Parathyroid adenoma (tissue), 2 donors: ENCODE measurements at regions not wholly inside any gene's neighbourhood (a gene's known extent, or its start where the extent isn't known, plus 50 kb on each side); places are given as distances from the start of the nearest gene placed in this dataset.
"Not testable (repeated sequence)": the region's sequence is repeated elsewhere in the genome, so short reads cannot be mapped to it uniquely, and the experiment has no call there.

ENCODE experiments used
- H2AFZ ChIP-seq: fragments of 300-600 bp; sonication (generic); one replicate; pipeline ENCODE4 v1.7.0; 2017; ENCODE audit warnings: antibody characterized with exemption, mild to moderate bottlenecking
- H3K27ac ChIP-seq: fragments of 300-600 bp; sonication (generic); one replicate; pipeline ENCODE4 v1.7.0; 2017
- H3K27me3 ChIP-seq: fragments of 300-600 bp; sonication (generic); one replicate; pipeline ENCODE4 v1.7.0; 2017; ENCODE audit warnings: low read length; ENCODE audit not compliant: control insufficient read depth, insufficient read depth
- H3K36me3 ChIP-seq: fragments of 300-600 bp; sonication (generic); one replicate; pipeline ENCODE4 v1.7.0; 2017; ENCODE audit warnings: low read length; ENCODE audit not compliant: control insufficient read depth, insufficient read depth
- H3K4me1 ChIP-seq: fragments of 300-600 bp; sonication (generic); one replicate; pipeline ENCODE4 v1.7.0; 2017; ENCODE audit warnings: control low read depth
- H3K4me2 ChIP-seq: fragments of 300-600 bp; sonication (generic); one replicate; pipeline ENCODE4 v1.7.0; 2017; ENCODE audit warnings: low read length
- H3K4me3 ChIP-seq: fragments of 300-600 bp; sonication (generic); one replicate; pipeline ENCODE4 v1.7.0; 2017; ENCODE audit warnings: low read depth, low read length
- H3K79me2 ChIP-seq: fragments of 300-600 bp; sonication (generic); one replicate; pipeline ENCODE4 v1.7.0; 2017; ENCODE audit warnings: control low read depth
- H3K9ac ChIP-seq: fragments of 300-600 bp; sonication (generic); one replicate; pipeline ENCODE4 v1.7.0; 2017; ENCODE audit warnings: mild to moderate bottlenecking
- H3K9me3 ChIP-seq: fragments of 300-600 bp; sonication (generic); one replicate; pipeline ENCODE4 v1.7.0; 2017; ENCODE audit warnings: low read length; ENCODE audit not compliant: control insufficient read depth
- CTCF ChIP-seq: fragments of 300-600 bp; sonication (generic); IDR thresholded peaks from one replicate; pipeline ENCODE4 v1.7.0; 2017; ENCODE audit warnings: antibody characterized with exemption, mild to moderate bottlenecking
- donor health status: primary hyperparathyroidism.

DNA sequence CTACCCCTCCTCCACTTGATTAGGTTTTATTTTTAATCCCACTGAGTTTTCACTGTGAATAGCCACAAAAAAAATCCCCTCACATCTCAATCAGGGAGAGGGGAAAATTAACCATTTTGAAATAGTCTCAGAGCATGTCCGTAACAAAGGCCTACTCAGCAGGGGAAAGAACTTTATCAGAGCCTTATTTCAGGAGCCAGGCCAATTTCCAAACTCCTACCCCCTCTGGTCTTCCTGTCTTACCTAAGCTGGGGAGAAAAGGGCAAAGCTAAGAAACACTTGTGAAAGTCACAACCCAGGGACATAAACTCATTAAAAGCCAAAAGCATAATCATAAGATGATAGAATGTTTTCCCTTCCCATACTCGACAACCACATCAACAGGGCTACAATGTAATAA is 260.3 kb upstream of the DIO3 start:
- H3K36me3 ChIP-seq = no peaks in the 10 kb centered on the region
- no peaks in the 10 kb centered on the region for H3K27me3 ChIP-seq
- no peaks in the 10 kb centered on the region for H3K79me2 ChIP-seq
- H3K4me1 ChIP-seq = no peaks in the 10 kb centered on the region
- H3K4me3 ChIP-seq = no peak overlapping the region
- no peak overlapping the region for H3K9ac ChIP-seq
- no peak overlapping the region for H3K4me2 ChIP-seq
- no peak overlapping the region for H2AFZ ChIP-seq
- no peak for TF ChIP-seq CTCF
- H3K9me3 ChIP-seq = no peaks in the 10 kb centered on the region
- no peak overlapping the region for H3K27ac ChIP-seq

DNA sequence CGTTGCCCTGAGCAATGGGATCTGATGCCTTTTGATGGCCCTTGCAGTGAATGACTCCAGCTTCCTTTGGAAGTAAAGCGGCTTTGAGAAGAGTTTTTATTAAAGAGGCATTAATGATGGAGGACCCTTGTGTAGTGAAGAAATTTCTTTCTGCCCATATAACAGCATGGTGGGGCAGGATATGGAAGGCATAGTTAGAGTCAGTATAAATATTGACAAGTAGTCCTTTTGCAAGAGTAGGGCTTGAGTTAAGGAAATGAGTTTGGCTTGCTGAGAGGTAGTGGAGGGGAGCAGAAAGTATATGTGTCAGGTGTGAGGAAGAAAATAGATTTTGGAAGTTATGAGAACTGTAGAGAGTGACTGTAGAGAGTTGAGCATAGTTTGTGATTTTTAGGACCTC is 254.1 kb upstream of the DIO3 start:
- not testable (repeated sequence) for H3K4me3 ChIP-seq, H3K9me3 ChIP-seq, H3K27ac ChIP-seq, H2AFZ ChIP-seq, H3K4me1 ChIP-seq, H3K27me3 ChIP-seq, H3K4me2 ChIP-seq, H3K79me2 ChIP-seq, H3K36me3 ChIP-seq, H3K9ac ChIP-seq

- not testable (repeated sequence) for H3K4me2 ChIP-seq, H3K79me2 ChIP-seq, H3K36me3 ChIP-seq, H3K9me3 ChIP-seq, H3K27ac ChIP-seq, H3K27me3 ChIP-seq, H2AFZ ChIP-seq, H3K4me3 ChIP-seq, H3K4me1 ChIP-seq, H3K9ac ChIP-seq
These were observed 250.1 kb upstream of the DIO3 start for GRCh38 chr14:101311186-101311585.

- Histone ChIP-seq H3K9ac (no peak overlapping the region), H3K4me2 (no peak overlapping the region), H3K36me3 (no peaks in the 10 kb centered on the region), H3K4me1 (no peaks in the 10 kb centered on the region), H2AFZ (no peak overlapping the region), H3K4me3 (no peak overlapping the region), H3K79me2 (no peaks in the 10 kb centered on the region), H3K27me3 (no peaks in the 10 kb centered on the region), H3K27ac (no peak overlapping the region), H3K9me3 (no peaks in the 10 kb centered on the region)
- no peak for TF ChIP-seq CTCF
These were observed 248.0 kb upstream of the DIO3 start for GRCh38 chr14:101313268-101313667.

GRCh38 chr14:101315802-101316296 is 245.4 kb upstream of the DIO3 start:
- Histone ChIP-seq H3K9ac (no peak overlapping the region), H3K79me2 (no peaks in the 10 kb centered on the region), H3K9me3 (no peaks in the 10 kb centered on the region), H3K4me2 (no peak overlapping the region), H3K36me3 (no peaks in the 10 kb centered on the region), H3K4me3 (no peak overlapping the region), H2AFZ (no peak overlapping the region), H3K27ac (no peak overlapping the region), H3K4me1 (no peaks in the 10 kb centered on the region), H3K27me3 (no peaks in the 10 kb centered on the region)
- no peak for TF ChIP-seq CTCF

GRCh38 chr14:101318271-101318670 is 243.0 kb upstream of the DIO3 start:
- no peaks in the 10 kb centered on the region for H3K4me1 ChIP-seq
- no peak overlapping the region for H3K9ac ChIP-seq
- no peaks in the 10 kb centered on the region for H3K27me3 ChIP-seq
- no peak overlapping the region for H2AFZ ChIP-seq
- H3K36me3 ChIP-seq = no peaks in the 10 kb centered on the region
- H3K79me2 ChIP-seq = no peaks in the 10 kb centered on the region
- H3K4me2 ChIP-seq = no peak overlapping the region
- H3K9me3 ChIP-seq = no peaks in the 10 kb centered on the region
- no peak overlapping the region for H3K4me3 ChIP-seq
- no peak overlapping the region for H3K27ac ChIP-seq
- no peak for TF ChIP-seq CTCF
